ENCODE measurements at regions not wholly inside any gene's neighbourhood (a gene's known extent, or its start where the extent isn't known, plus 50 kb on each side); places are given as distances from the start of the nearest gene placed in this dataset.

- TF ChIP-seq, protein P1, sequence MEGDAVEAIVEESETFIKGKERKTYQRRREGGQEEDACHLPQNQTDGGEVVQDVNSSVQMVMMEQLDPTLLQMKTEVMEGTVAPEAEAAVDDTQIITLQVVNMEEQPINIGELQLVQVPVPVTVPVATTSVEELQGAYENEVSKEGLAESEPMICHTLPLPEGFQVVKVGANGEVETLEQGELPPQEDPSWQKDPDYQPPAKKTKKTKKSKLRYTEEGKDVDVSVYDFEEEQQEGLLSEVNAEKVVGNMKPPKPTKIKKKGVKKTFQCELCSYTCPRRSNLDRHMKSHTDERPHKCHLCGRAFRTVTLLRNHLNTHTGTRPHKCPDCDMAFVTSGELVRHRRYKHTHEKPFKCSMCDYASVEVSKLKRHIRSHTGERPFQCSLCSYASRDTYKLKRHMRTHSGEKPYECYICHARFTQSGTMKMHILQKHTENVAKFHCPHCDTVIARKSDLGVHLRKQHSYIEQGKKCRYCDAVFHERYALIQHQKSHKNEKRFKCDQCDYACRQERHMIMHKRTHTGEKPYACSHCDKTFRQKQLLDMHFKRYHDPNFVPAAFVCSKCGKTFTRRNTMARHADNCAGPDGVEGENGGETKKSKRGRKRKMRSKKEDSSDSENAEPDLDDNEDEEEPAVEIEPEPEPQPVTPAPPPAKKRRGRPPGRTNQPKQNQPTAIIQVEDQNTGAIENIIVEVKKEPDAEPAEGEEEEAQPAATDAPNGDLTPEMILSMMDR (conservative IDR thresholded peaks at IDR 0.05) = no peak
- TF ChIP-seq ZFX (IDR thresholded peaks at IDR 0.05) = no peak
Observed at GRCh38 chr6:71238351-71238750, 50.3 kb upstream of the OGFRL1 start.
